Gastrocnemius medialis (tissue), 4 donors: ENCODE measurements at regions not wholly inside any gene's neighbourhood (a gene's known extent, or its start where the extent isn't known, plus 50 kb on each side); places are given as distances from the start of the nearest gene placed in this dataset.

Experiments used
- ATAC-seq, 2 donors: fragments of 150-250 bp; one replicate each; pipeline ENCODE4 v1.9.1; 2016
- DNase-seq, 2 donors: peaks; one replicate each; pipeline ENCODE4 v3.0.0-alpha.2; 2019
- H3K27ac ChIP-seq, 4 donors: fragments of 200-600 bp; sonication (generic); 1 replicate in 1 of 4; 2 replicates in 3 of 4; pipeline ENCODE4 v1.5.1; 2016 to 2018; ENCODE audit warnings: mild to moderate bottlenecking in 2 of 4, moderate library complexity in 1 of 4
- H3K27me3 ChIP-seq, 3 donors: fragments of 200-600 bp; sonication (generic) in 2 of 3; 1 replicate in 1 of 3; 2 replicates in 2 of 3; pipeline versions ENCODE4 v1.5.1 to v1.6.0; 2016 to 2019; ENCODE audit warnings: mild to moderate bottlenecking in 1 of 3, moderate library complexity in 1 of 3
- H3K36me3 ChIP-seq, 2 donors: fragments of 200-600 bp; sonication (generic) in 1 of 2; one replicate each; pipeline ENCODE4 v1.5.1; 2017 to 2018
- H3K4me1 ChIP-seq, 2 donors: fragments of 200-600 bp; sonication (generic) in 1 of 2; one replicate each; pipeline ENCODE4 v1.5.1; 2016 to 2017; ENCODE audit warnings: mild to moderate bottlenecking in 2 of 2
- H3K4me3 ChIP-seq, 4 donors: fragments of 200-600 bp; sonication (generic) in 3 of 4; 1 replicate in 1 of 4; 2 replicates in 3 of 4; pipeline ENCODE4 v1.5.1; 2016 to 2019; ENCODE audit warnings: mild to moderate bottlenecking in 2 of 4
- H3K9me3 ChIP-seq, 3 donors: fragments of 200-600 bp; sonication (generic) in 2 of 3; 1 replicate in 1 of 3; 2 replicates in 2 of 3; pipeline ENCODE4 v1.5.1; 2016 to 2019
- CTCF ChIP-seq, 5 experiments: fragments of 450-650 bp in 3 of 5; fragments of 200-600 bp in 2 of 5; sonication (generic) in 2 of 5; IDR thresholded peaks in 4 of 5; conservative IDR thresholded peaks in 1 of 5; 1 replicate in 4 of 5; 2 replicates in 1 of 5; pipeline ENCODE4 v1.5.1; 2016 to 2019; ENCODE audit warnings: antibody characterized with exemption in 5 of 5, mild to moderate bottlenecking in 3 of 5, moderate library complexity in 3 of 5
- POLR2A ChIP-seq, 2 donors: fragments of 450-650 bp; IDR thresholded peaks; one replicate each; pipeline ENCODE4 v1.6.1; 2017; ENCODE audit warnings: antibody characterized with exemption in 2 of 2, mild to moderate bottlenecking in 2 of 2, moderate library complexity in 2 of 2
- in situ Hi-C, 4 donors: fragments of 200-750 bp; cut with MboI; loops; one replicate each; pipeline versions ENCODE4 v1.15.0 to v1.8.0; 2017; ENCODE audit warnings: low sequenced_read_pairs in 4 of 4
- intact Hi-C: fragments of 100-400 bp; cut with DNase I; formaldehyde crosslinking; loops from one replicate; pipeline ENCODE4 v1.15.1; 2023; ENCODE audit warnings: low total_unique reads

- DNase-seq: no peak
- Histone ChIP-seq H3K4me1 (peaks cover 8% of the 10 kb centered on the region in 2 donors), H3K27me3 (no peaks in the 10 kb centered on the region), H3K9me3 (no peaks in the 10 kb centered on the region), H3K27ac (no peak overlapping the region), H3K36me3 (no peaks in the 10 kb centered on the region), H3K4me3 (peak overlapping the region in 1 of 4 donors; percentile 30)
- no peak for TF ChIP-seq POLR2A (IDR thresholded peaks at IDR 0.05)
- TF ChIP-seq CTCF (IDR thresholded peaks at IDR 0.05 in 4 of 5, conservative IDR thresholded peaks at IDR 0.05 in 1 of 5): no peak
- ATAC-seq: peak in 1 of 2 donors; percentile 74
- in situ Hi-C loops: no loop called here
- intact Hi-C loops: no loop called here
These were observed 94.9 kb upstream of the ADAMTS5 start for GRCh38 chr21:27061770-27062169.

DNA sequence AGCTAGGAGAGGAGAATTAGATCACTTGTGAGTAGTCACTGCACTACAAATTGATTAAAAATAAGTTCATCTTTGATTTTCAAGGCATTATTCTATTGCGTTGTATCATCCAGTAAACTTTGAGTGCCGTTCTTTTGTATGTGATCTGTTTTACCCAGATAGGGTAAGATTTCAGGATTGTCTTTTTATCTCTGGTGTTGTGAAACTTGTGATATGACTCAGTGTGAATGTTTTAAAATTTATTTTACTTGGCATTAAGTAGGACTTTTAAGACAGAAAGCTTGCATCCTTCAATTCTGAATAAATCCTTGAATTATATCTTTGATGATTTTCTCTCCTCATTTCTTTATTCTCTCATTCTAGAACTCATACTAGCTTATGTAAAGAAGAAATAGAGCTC lies 93.3 kb upstream of the ADAMTS5 start:
- H3K27me3 ChIP-seq: no peaks in the 10 kb centered on the region

GRCh38 chr21:27058673-27059605 lies 92.1 kb upstream of the ADAMTS5 start:
- Histone ChIP-seq H3K9me3 (no peaks in the 10 kb centered on the region), H3K27me3 (no peaks in the 10 kb centered on the region), H3K4me1 (peaks cover 8% of the 10 kb centered on the region in 2 donors), H3K36me3 (no peaks in the 10 kb centered on the region), H3K27ac (no peak overlapping the region), H3K4me3 (no peak overlapping the region)
- ATAC-seq: no peak
- TF ChIP-seq CTCF (IDR thresholded peaks at IDR 0.05 in 4 of 5, conservative IDR thresholded peaks at IDR 0.05 in 1 of 5) (no peak), POLR2A (IDR thresholded peaks at IDR 0.05) (no peak)
- no peak for DNase-seq
- in situ Hi-C loops: no loop called here
- intact Hi-C loops: no loop called here

More for the DNA sequence above, 93.3 kb upstream of the ADAMTS5 start:
- no peaks in the 10 kb centered on the region for H3K9me3 ChIP-seq
- no peak for ATAC-seq
- intact Hi-C loops: no loop called here
- no peak for DNase-seq
- no peak overlapping the region for H3K4me3 ChIP-seq
- no peak for TF ChIP-seq POLR2A (IDR thresholded peaks at IDR 0.05)
- TF ChIP-seq CTCF (IDR thresholded peaks at IDR 0.05 in 4 of 5, conservative IDR thresholded peaks at IDR 0.05 in 1 of 5): no peak
- H3K27ac ChIP-seq: no peak overlapping the region
- no peaks in the 10 kb centered on the region for H3K36me3 ChIP-seq
- in situ Hi-C loops: no loop called here
- peaks cover 8% of the 10 kb centered on the region in 2 donors for H3K4me1 ChIP-seq

DNA sequence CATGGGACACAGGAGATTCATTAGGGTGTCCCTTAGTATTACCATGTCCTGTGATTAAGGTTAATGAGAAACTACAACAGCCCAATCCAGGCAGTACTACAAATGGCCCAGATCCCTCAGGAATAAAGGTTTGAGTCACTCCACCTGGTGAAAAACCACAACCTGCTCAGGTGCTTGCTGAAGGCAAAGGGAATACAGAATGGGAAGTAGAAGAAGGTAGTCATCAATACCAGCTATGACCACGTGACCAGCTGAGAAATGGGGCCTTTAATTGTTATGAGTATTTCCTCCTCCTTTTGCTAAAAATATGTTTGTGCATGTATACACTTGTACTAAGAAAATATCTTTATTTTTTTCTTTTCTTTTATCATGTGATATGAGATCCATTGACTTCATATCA lies 91.1 kb upstream of the ADAMTS5 start:
- Histone ChIP-seq H3K27ac (no peak overlapping the region), H3K4me3 (no peak overlapping the region), H3K27me3 (no peaks in the 10 kb centered on the region), H3K9me3 (no peaks in the 10 kb centered on the region), H3K36me3 (no peaks in the 10 kb centered on the region), H3K4me1 (peaks cover 8% of the 10 kb centered on the region in 2 donors)
- no peak for TF ChIP-seq CTCF (IDR thresholded peaks at IDR 0.05 in 4 of 5, conservative IDR thresholded peaks at IDR 0.05 in 1 of 5)
- TF ChIP-seq POLR2A (IDR thresholded peaks at IDR 0.05): no peak
- ATAC-seq (no peak), DNase-seq (no peak)
- in situ Hi-C loops (no loop called here), intact Hi-C loops (no loop called here)
